WTC11 (cell line): ENCODE measurements at regions not wholly inside any gene's neighbourhood (a gene's known extent, or its start where the extent isn't known, plus 50 kb on each side); places are given as distances from the start of the nearest gene placed in this dataset.

ENCODE experiments used
- ATF3 ChIP-seq: sonication (generic); formaldehyde crosslinking; conservative IDR thresholded peaks from 2 replicates; pipeline ENCODE4 v1.8.1; 2022; ENCODE audit warnings: mild to moderate bottlenecking, missing genetic modification reagents
- CTCF ChIP-seq: fragments of 200-600 bp; IDR thresholded peaks from 2 replicates; pipeline ENCODE4 v1.8.0; 2022; ENCODE audit warnings: antibody characterized with exemption
- E2F1 ChIP-seq: sonication (generic); formaldehyde crosslinking; IDR thresholded peaks from 2 replicates; pipeline ENCODE4 v1.8.0; 2022; ENCODE audit warnings: mild to moderate bottlenecking, missing genetic modification reagents
- ELF4 ChIP-seq: sonication (generic); formaldehyde crosslinking; IDR thresholded peaks from 2 replicates; pipeline ENCODE4 v1.8.1; 2022; ENCODE audit warnings: low read depth, mild to moderate bottlenecking, moderate library complexity, missing genetic modification reagents
- IRF2 ChIP-seq: sonication (generic); formaldehyde crosslinking; IDR thresholded peaks from 2 replicates; pipeline ENCODE4 v1.8.0; 2022; ENCODE audit warnings: low read depth, missing genetic modification reagents, borderline replicate concordance
- JUN ChIP-seq: sonication (generic); formaldehyde crosslinking; IDR thresholded peaks from 2 replicates; pipeline ENCODE4 v1.8.0; 2023; ENCODE audit warnings: mild to moderate bottlenecking, missing genetic modification reagents
- MAX ChIP-seq: sonication (generic); formaldehyde crosslinking; IDR thresholded peaks from 2 replicates; pipeline ENCODE4 v1.8.0; 2022; ENCODE audit warnings: mild to moderate bottlenecking, missing genetic modification reagents
- STAT6 ChIP-seq: sonication (generic); formaldehyde crosslinking; conservative IDR thresholded peaks from 2 replicates; pipeline ENCODE4 v1.8.1; 2023; ENCODE audit warnings: mild to moderate bottlenecking, low read depth, missing genetic modification reagents, moderate library complexity
- USF1 ChIP-seq: sonication (generic); formaldehyde crosslinking; IDR thresholded peaks from 2 replicates; pipeline ENCODE4 v1.8.0; 2022; ENCODE audit warnings: mild to moderate bottlenecking, missing genetic modification reagents
- USF2 ChIP-seq: sonication (generic); formaldehyde crosslinking; IDR thresholded peaks from 2 replicates; pipeline ENCODE4 v1.8.1; 2023; ENCODE audit warnings: mild to moderate bottlenecking, missing genetic modification reagents, moderate library complexity

DNA sequence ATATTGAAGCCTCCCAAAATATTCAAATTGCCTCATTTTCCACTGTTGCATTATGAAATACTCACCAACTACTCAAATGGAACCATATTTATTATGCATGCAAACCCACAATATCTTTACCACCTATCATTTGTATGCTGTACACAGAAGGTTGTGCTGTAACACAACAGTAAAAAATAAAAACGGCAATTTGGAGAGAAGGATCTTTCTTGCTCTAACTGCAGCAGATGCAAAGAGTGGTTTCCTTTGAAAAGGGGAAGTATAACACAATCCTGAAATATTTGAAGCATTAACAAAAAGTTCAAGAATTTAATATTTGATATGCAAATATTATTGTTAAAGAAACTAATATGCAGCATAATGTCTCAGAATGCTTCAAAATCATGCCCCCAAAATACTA, 244.5 kb upstream of the SUCLG2 start:
- TF ChIP-seq JUN (no peak), CTCF (no peak), E2F1 (CRISPR knock-in tag) (no peak), USF2 (CRISPR knock-in tag) (no peak), STAT6 (no peak), MAX (CRISPR knock-in tag) (no peak), ELF4 (no peak), USF1 (CRISPR knock-in tag) (no peak), IRF2 (CRISPR knock-in tag) (no peak), ATF3 (CRISPR knock-in tag) (no peak)
